WERI-Rb-1 (cell line): ENCODE measurements at regions not wholly inside any gene's neighbourhood (a gene's known extent, or its start where the extent isn't known, plus 50 kb on each side); places are given as distances from the start of the nearest gene placed in this dataset.

ENCODE experiments used
- DNase-seq: peaks from one replicate; pipeline ENCODE4 v3.0.0-alpha.2; 2020
- H3K27ac ChIP-seq: fragments of 250-450 bp; sonication (Bioruptor Pico); 2 replicates; pipeline ENCODE4 v1.5.1; 2020; ENCODE audit warnings: mild to moderate bottlenecking, moderate library complexity
- H3K27me3 ChIP-seq: fragments of 250-450 bp; sonication (Bioruptor Pico); 2 replicates; pipeline ENCODE4 v1.5.1; 2021; ENCODE audit warnings: mild to moderate bottlenecking, low read depth, moderate library complexity; ENCODE audit not compliant: insufficient read depth, severe bottlenecking
- H3K36me3 ChIP-seq: fragments of 250-450 bp; sonication (Bioruptor Pico); 2 replicates; pipeline ENCODE4 v1.5.1; 2020; ENCODE audit warnings: mild to moderate bottlenecking, moderate library complexity
- H3K4me3 ChIP-seq: 2 replicates; pipeline ENCODE4 v1.5.1; 2011; ENCODE audit warnings: low read depth, mild to moderate bottlenecking, control low read depth, low read length
- H3K9me3 ChIP-seq: fragments of 250-450 bp; sonication (Bioruptor Pico); 2 replicates; pipeline ENCODE4 v1.5.1; 2021; ENCODE audit warnings: mild to moderate bottlenecking, moderate library complexity; ENCODE audit not compliant: severe bottlenecking
- CTCF ChIP-seq: IDR thresholded peaks from 2 replicates; pipeline ENCODE4 v1.5.1; 2011; ENCODE audit warnings: low read depth, mild to moderate bottlenecking, control low read depth, inconsistent platforms, low read length

GRCh38 chr7:113301983-113302382 is 183.6 kb upstream of the SMIM30 start:
- no peak for DNase-seq
- no peak overlapping the region for H3K27ac ChIP-seq
- no peak overlapping the region for H3K4me3 ChIP-seq
- no peaks in the 10 kb centered on the region for H3K9me3 ChIP-seq
- no peaks in the 10 kb centered on the region for H3K36me3 ChIP-seq
- no peak for TF ChIP-seq CTCF
- no peaks in the 10 kb centered on the region for H3K27me3 ChIP-seq

GRCh38 chr7:113301141-113301540 is 182.8 kb upstream of the SMIM30 start:
- H3K27me3 ChIP-seq: no peaks in the 10 kb centered on the region
- H3K36me3 ChIP-seq: no peaks in the 10 kb centered on the region
- no peak for TF ChIP-seq CTCF
- no peaks in the 10 kb centered on the region for H3K9me3 ChIP-seq
- H3K4me3 ChIP-seq: no peak overlapping the region
- H3K27ac ChIP-seq: no peak overlapping the region
- DNase-seq: no peak

GRCh38 chr7:113299748-113300147 is 181.4 kb upstream of the SMIM30 start:
- DNase-seq: no peak
- H3K9me3 ChIP-seq: no peaks in the 10 kb centered on the region
- H3K27ac ChIP-seq: no peak overlapping the region
- no peak for TF ChIP-seq CTCF
- H3K4me3 ChIP-seq: no peak overlapping the region
- H3K36me3 ChIP-seq: no peaks in the 10 kb centered on the region
- no peaks in the 10 kb centered on the region for H3K27me3 ChIP-seq

- Histone ChIP-seq H3K36me3 (no peaks in the 10 kb centered on the region), H3K27me3 (no peaks in the 10 kb centered on the region), H3K27ac (no peak overlapping the region), H3K9me3 (no peaks in the 10 kb centered on the region), H3K4me3 (no peak overlapping the region)
- no peak for TF ChIP-seq CTCF
- no peak for DNase-seq
Observed at GRCh38 chr7:113298501-113298900, 180.1 kb upstream of the SMIM30 start.

- H3K9me3 ChIP-seq: no peaks in the 10 kb centered on the region
Observed at GRCh38 chr7:113294750-113295149, 176.4 kb upstream of the SMIM30 start.

More at GRCh38 chr7:113294750-113295149, 176.4 kb upstream of the SMIM30 start:
- DNase-seq: no peak
- Histone ChIP-seq H3K36me3 (no peaks in the 10 kb centered on the region), H3K4me3 (no peak overlapping the region), H3K27me3 (no peaks in the 10 kb centered on the region), H3K27ac (no peak overlapping the region)
- TF ChIP-seq CTCF: no peak
